GM18508 (cell line): ENCODE measurements at regions not wholly inside any gene's neighbourhood (a gene's known extent, or its start where the extent isn't known, plus 50 kb on each side); places are given as distances from the start of the nearest gene placed in this dataset.

ENCODE experiments used
- ATAC-seq: cut with Tn5 transposase; IDR thresholded peaks from one replicate; pipeline ENCODE4 v1.9.1; 2021; ENCODE audit warnings: moderate number of reproducible peaks; ENCODE audit not compliant: insufficient read depth, unreplicated experiment

GRCh38 chr10:10233229-10233628 is 784.4 kb upstream of the CELF2 start:
- no peak for ATAC-seq

- ATAC-seq: no peak
Measured at GRCh38 chr10:10235003-10235402, 782.7 kb upstream of the CELF2 start.

- ATAC-seq: no peak
Measured at GRCh38 chr10:10247585-10247984, 770.1 kb upstream of the CELF2 start.

DNA sequence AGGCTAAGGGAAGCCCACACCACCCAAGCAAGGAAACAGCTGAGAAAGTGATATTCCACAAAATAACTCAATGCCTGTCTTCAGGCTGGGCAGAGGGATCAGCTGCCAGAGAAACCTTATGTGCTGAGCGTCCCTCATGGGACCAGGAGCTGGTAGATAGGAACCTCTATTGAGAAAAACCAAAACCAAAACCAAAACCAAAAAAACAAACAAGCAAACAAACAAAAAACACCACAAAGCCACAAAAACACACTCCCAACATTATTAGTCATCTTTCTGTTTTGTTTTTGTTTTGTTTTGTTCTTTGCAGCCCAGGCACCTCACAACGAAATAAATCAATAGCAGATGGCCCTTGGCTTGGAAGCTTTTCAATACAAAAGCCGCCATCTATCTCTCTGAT is 760.8 kb upstream of the CELF2 start:
- no peak for ATAC-seq

DNA sequence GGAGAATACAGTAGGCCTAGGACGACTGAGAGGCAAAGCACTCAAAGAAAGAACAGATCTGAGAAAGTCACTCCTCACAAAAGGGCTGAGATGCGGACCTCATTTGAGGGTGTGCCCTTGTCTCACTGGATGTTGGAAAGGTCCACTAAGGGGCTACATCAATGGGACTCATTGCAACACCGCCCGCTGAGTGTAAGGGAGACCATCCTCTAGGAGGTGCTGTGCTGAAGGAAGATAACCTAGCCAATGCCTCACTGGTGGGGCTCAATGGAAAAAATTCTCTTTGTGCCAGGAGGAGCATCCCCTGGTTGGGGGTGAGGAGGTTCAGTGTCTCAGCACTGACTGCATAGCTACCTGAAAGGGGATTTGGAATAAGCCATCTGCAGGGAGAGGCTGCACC is 758.7 kb upstream of the CELF2 start:
- ATAC-seq: no peak

GRCh38 chr10:10270126-10271050 is 747.3 kb upstream of the CELF2 start:
- ATAC-seq: no peak

DNA sequence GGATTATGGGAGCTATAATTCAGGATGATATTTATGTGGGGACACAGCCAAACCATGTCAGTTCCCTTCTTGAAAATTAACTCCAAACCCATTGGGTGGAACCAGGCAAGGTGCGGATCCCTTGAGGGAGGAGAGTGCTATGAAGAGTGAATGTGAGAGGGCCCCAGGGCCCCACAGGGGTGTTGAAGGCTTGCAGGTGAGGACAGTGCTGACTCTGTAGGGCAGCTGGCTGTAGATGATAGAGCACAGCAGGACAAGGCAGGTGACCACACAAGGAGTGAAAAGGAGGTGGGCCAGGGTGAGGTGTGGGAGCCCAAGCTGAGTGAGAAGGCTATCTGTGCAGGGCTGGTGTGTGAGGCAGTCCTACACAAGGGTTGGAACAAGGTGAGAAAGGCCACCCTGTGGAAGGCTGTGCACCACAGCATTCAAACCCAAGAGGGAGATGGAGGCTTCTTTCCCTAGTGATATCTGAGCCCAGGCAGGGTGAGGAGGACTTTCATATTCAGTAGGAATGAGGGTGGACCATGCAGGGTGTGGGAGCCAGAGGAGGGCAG is 746.0 kb upstream of the CELF2 start:
- no peak for ATAC-seq

DNA sequence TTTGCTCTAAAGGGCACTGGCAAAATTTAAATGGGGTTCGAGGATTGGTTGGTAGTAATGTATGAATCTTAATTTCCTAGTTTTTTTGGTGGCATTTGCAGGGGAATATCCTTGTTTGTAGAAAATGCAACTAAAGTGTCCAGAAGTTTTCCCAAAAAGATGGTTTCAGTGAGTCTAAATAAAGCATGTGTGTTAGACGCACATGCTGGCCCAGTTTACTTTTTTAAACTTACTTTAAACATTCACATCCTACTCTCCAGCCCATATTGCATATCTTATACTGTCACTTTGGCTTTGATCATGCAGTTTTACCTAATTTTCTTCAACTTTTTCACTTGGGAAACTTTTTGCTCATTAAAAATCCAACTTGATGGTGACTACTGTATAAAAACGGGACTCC is 744.0 kb upstream of the CELF2 start:
- ATAC-seq: no peak

DNA sequence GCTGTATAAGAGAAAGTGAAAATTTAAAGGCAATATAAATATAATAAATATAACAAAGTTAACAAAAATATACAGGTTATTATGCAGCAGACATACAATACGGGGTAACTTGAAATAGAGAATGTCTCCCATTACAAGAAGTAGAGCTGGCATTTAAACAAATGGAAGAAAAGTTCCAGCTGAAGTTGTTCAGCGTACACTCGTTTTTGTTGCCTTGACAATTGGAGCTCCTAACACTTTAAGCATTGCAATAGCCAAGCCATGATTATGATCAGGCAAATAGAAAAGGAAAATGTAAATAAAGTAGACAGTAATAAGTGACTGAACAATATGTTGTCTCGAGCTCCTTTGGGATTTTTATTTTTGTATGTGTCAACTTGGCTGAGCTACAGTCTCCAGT is 737.8 kb upstream of the CELF2 start:
- ATAC-seq: no peak

DNA sequence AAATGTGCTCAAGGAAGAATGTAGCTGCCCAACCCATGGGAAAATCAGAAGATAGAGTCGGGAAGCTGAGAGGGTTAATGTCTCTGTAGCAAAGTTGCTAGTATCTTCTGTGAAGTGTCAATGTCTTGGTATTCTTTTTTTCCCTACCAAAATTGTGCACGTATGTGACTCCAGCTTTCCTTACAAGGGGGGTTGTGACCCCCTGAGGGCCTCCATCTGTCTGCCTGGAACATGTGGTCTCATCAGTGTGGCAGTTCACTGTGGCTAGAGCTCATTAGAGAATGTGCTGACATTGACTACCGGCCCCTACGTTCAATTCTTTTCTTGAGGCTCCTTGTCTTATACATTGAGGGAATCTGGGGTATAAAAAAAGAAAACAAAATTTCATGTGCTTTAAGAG is 725.2 kb upstream of the CELF2 start:
- no peak for ATAC-seq

DNA sequence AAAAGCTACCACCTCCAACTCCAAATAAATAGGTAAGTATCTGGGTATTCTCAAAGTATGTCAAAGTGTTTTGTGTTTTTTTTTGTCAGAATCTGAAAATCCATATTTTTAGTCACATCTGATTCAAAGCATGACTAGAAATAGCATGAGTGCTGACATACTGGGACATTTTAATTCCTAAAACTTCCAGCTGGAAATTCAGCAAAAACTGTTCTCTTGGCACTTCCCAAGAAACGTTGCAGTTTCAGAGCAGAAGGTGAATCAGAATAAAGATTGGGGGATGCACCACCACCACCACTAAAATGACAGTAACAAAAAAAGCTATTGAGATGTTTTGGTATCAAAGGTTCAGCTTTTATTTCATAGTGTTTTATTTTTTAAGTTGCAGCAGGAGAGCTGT is 724.6 kb upstream of the CELF2 start:
- no peak for ATAC-seq

GRCh38 chr10:10293481-10293951 is 724.2 kb upstream of the CELF2 start:
- no peak for ATAC-seq

GRCh38 chr10:10294184-10294880 is 723.3 kb upstream of the CELF2 start:
- no peak for ATAC-seq

- ATAC-seq: no peak
Measured at GRCh38 chr10:10294881-10295529, 722.7 kb upstream of the CELF2 start.

DNA sequence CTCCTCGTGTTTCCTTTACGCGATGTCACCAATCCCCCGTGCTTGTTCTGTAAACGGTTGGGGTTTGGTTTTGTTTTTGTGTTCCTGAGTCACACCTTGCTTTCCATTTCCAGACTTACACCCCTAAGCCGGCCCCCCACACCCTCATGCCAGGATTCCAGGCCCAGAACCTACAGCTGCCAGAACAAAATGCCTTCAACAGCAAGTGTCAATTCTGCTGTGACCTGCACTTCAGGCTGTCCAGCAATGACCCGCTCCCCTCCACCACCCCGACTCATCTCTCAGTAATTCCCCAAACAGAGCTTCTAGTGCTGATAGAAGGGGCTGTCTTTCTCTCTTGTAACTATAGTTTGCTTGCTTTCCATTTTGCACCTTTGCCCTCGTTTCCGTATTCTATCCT is 722.1 kb upstream of the CELF2 start:
- no peak for ATAC-seq

DNA sequence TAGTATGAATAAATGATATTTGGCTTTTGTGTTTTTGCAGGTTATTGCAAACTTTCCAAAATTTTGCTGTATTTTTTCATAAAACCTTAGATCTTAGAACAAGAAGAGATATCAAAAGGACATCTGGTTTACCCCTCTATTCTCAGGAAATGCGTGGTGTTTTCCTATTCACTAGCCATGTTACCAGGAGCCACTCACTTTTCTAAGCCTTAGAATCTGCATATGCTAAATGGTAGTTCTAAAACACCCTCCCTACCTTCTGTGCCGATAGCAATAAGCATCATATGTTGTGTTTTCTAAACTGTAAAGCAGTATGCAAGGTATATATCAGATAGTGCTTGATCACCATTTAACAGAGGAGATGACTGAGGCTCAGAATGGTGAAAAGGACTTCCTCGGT is 715.0 kb upstream of the CELF2 start:
- ATAC-seq: no peak

- no peak for ATAC-seq
Measured at GRCh38 chr10:10307036-10307435, 710.6 kb upstream of the CELF2 start.

- no peak for ATAC-seq
Measured at GRCh38 chr10:10307551-10307950, 710.1 kb upstream of the CELF2 start.

GRCh38 chr10:10310498-10310897 is 707.2 kb upstream of the CELF2 start:
- no peak for ATAC-seq

DNA sequence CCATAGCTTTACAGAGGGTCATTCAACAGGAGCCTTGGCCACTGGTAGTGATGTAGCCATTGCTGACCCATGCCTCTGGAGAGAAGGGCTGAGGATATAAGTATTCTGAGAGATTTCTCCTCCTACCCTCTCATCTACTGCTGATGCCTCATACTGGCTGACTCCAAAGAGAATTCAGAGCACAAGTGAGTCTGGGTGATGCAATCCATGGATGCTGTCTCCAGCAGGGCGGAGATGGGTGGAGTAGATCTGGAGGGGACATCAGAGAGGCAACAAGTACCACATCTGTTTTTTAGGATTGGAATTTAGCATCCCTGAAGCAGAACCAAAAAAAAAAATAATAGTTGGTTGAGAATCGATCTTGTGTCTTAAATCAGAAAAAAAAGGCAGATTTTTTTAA is 705.7 kb upstream of the CELF2 start:
- ATAC-seq: no peak
